ENCODE measurements at regions not wholly inside any gene's neighbourhood (a gene's known extent, or its start where the extent isn't known, plus 50 kb on each side); places are given as distances from the start of the nearest gene placed in this dataset.

- H3K27ac Mint-ChIP-seq, result no peak overlapping the region
- TF ChIP-seq NANOG (IDR thresholded peaks at IDR 0.05; ENCODE audit: borderline replicate concordance), result no peak
- TF ChIP-seq, protein P1, sequence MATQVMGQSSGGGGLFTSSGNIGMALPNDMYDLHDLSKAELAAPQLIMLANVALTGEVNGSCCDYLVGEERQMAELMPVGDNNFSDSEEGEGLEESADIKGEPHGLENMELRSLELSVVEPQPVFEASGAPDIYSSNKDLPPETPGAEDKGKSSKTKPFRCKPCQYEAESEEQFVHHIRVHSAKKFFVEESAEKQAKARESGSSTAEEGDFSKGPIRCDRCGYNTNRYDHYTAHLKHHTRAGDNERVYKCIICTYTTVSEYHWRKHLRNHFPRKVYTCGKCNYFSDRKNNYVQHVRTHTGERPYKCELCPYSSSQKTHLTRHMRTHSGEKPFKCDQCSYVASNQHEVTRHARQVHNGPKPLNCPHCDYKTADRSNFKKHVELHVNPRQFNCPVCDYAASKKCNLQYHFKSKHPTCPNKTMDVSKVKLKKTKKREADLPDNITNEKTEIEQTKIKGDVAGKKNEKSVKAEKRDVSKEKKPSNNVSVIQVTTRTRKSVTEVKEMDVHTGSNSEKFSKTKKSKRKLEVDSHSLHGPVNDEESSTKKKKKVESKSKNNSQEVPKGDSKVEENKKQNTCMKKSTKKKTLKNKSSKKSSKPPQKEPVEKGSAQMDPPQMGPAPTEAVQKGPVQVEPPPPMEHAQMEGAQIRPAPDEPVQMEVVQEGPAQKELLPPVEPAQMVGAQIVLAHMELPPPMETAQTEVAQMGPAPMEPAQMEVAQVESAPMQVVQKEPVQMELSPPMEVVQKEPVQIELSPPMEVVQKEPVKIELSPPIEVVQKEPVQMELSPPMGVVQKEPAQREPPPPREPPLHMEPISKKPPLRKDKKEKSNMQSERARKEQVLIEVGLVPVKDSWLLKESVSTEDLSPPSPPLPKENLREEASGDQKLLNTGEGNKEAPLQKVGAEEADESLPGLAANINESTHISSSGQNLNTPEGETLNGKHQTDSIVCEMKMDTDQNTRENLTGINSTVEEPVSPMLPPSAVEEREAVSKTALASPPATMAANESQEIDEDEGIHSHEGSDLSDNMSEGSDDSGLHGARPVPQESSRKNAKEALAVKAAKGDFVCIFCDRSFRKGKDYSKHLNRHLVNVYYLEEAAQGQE (IDR thresholded peaks at IDR 0.05; ENCODE audit: unreplicated experiment), result no peak
- no peak for TF ChIP-seq JUNB (IDR thresholded peaks at IDR 0.05; ENCODE audit: unreplicated experiment)
- TF ChIP-seq, protein P2, sequence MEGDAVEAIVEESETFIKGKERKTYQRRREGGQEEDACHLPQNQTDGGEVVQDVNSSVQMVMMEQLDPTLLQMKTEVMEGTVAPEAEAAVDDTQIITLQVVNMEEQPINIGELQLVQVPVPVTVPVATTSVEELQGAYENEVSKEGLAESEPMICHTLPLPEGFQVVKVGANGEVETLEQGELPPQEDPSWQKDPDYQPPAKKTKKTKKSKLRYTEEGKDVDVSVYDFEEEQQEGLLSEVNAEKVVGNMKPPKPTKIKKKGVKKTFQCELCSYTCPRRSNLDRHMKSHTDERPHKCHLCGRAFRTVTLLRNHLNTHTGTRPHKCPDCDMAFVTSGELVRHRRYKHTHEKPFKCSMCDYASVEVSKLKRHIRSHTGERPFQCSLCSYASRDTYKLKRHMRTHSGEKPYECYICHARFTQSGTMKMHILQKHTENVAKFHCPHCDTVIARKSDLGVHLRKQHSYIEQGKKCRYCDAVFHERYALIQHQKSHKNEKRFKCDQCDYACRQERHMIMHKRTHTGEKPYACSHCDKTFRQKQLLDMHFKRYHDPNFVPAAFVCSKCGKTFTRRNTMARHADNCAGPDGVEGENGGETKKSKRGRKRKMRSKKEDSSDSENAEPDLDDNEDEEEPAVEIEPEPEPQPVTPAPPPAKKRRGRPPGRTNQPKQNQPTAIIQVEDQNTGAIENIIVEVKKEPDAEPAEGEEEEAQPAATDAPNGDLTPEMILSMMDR (conservative IDR thresholded peaks at IDR 0.05; ENCODE audit: low read depth in 2 of 2), result no peak
- TF ChIP-seq ZNF331 (CRISPR knock-in tag; IDR thresholded peaks at IDR 0.05; ENCODE audit: low read depth), result no peak
- TF ChIP-seq EZH2 (IDR thresholded peaks at IDR 0.05; ENCODE audit: low read depth, unreplicated experiment), result no peak
- TF ChIP-seq, protein P3, sequence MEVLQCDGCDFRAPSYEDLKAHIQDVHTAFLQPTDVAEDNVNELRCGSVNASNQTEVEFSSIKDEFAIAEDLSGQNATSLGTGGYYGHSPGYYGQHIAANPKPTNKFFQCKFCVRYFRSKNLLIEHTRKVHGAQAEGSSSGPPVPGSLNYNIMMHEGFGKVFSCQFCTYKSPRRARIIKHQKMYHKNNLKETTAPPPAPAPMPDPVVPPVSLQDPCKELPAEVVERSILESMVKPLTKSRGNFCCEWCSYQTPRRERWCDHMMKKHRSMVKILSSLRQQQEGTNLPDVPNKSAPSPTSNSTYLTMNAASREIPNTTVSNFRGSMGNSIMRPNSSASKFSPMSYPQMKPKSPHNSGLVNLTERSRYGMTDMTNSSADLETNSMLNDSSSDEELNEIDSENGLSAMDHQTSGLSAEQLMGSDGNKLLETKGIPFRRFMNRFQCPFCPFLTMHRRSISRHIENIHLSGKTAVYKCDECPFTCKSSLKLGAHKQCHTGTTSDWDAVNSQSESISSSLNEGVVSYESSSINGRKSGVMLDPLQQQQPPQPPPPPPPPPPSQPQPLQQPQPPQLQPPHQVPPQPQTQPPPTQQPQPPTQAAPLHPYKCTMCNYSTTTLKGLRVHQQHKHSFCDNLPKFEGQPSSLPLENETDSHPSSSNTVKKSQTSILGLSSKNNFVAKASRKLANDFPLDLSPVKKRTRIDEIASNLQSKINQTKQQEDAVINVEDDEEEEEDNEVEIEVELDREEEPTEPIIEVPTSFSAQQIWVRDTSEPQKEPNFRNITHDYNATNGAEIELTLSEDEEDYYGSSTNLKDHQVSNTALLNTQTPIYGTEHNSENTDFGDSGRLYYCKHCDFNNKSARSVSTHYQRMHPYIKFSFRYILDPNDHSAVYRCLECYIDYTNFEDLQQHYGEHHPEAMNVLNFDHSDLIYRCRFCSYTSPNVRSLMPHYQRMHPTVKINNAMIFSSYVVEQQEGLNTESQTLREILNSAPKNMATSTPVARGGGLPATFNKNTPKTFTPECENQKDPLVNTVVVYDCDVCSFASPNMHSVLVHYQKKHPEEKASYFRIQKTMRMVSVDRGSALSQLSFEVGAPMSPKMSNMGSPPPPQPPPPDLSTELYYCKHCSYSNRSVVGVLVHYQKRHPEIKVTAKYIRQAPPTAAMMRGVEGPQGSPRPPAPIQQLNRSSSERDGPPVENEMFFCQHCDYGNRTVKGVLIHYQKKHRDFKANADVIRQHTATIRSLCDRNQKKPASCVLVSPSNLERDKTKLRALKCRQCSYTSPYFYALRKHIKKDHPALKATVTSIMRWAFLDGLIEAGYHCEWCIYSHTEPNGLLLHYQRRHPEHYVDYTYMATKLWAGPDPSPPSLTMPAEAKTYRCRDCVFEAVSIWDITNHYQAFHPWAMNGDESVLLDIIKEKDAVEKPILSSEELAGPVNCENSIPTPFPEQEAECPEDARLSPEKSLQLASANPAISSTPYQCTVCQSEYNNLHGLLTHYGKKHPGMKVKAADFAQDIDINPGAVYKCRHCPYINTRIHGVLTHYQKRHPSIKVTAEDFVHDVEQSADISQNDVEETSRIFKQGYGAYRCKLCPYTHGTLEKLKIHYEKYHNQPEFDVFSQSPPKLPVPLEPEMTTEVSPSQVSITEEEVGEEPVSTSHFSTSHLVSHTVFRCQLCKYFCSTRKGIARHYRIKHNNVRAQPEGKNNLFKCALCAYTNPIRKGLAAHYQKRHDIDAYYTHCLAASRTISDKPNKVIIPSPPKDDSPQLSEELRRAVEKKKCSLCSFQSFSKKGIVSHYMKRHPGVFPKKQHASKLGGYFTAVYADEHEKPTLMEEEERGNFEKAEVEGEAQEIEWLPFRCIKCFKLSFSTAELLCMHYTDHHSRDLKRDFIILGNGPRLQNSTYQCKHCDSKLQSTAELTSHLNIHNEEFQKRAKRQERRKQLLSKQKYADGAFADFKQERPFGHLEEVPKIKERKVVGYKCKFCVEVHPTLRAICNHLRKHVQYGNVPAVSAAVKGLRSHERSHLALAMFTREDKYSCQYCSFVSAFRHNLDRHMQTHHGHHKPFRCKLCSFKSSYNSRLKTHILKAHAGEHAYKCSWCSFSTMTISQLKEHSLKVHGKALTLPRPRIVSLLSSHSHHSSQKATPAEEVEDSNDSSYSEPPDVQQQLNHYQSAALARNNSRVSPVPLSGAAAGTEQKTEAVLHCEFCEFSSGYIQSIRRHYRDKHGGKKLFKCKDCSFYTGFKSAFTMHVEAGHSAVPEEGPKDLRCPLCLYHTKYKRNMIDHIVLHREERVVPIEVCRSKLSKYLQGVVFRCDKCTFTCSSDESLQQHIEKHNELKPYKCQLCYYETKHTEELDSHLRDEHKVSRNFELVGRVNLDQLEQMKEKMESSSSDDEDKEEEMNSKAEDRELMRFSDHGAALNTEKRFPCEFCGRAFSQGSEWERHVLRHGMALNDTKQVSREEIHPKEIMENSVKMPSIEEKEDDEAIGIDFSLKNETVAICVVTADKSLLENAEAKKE (CRISPR knock-in tag; IDR thresholded peaks at IDR 0.05), result no peak
- TF ChIP-seq, protein P4, sequence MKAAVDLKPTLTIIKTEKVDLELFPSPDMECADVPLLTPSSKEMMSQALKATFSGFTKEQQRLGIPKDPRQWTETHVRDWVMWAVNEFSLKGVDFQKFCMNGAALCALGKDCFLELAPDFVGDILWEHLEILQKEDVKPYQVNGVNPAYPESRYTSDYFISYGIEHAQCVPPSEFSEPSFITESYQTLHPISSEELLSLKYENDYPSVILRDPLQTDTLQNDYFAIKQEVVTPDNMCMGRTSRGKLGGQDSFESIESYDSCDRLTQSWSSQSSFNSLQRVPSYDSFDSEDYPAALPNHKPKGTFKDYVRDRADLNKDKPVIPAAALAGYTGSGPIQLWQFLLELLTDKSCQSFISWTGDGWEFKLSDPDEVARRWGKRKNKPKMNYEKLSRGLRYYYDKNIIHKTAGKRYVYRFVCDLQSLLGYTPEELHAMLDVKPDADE (IDR thresholded peaks at IDR 0.05), result no peak
- TF ChIP-seq STAT1 (IDR thresholded peaks at IDR 0.05; ENCODE audit: unreplicated experiment), result no peak
- TF ChIP-seq CREB1 (CRISPR knock-in tag; IDR thresholded peaks at IDR 0.05; ENCODE audit: low read depth), result no peak
- no peak for TF ChIP-seq POLR2AphosphoS5 (IDR thresholded peaks at IDR 0.05; ENCODE audit: low read depth)
- TF ChIP-seq ZNF114 (CRISPR knock-in tag; IDR thresholded peaks at IDR 0.05), result no peak
- TF ChIP-seq EZH2phosphoT487 (IDR thresholded peaks at IDR 0.05; ENCODE audit: unreplicated experiment), result no peak
- Histone ChIP-seq H3K36me3 (ENCODE audit: insufficient read depth) (no peaks in the 10 kb centered on the region), H2AFZ (no peak overlapping the region), H3K27me3 (ENCODE audit: insufficient read depth) (no peaks in the 10 kb centered on the region), H3K9me2 (ENCODE audit: insufficient read depth) (peaks cover 15% of the 10 kb centered on the region), H3K4me3 (no peak overlapping the region), H3K79me2 (replicated peaks; ENCODE audit: insufficient read depth) (no peaks in the 10 kb centered on the region), H3F3A (replicated peaks; ENCODE audit: low read depth) (no peaks in the 10 kb centered on the region), H4K20me1 (replicated peaks; ENCODE audit: insufficient read depth) (no peaks in the 10 kb centered on the region), H3K27ac (ENCODE audit: low read depth) (no peak overlapping the region), H3K4me2 (no peak overlapping the region), H3K4me1 (ENCODE audit: insufficient read depth) (peaks cover 5% of the 10 kb centered on the region; the same call in 1 of the 2 replicates)
- no peaks in the 10 kb centered on the region for H3K9me3 Mint-ChIP-seq
- peaks cover 2% of the 10 kb centered on the region for H3K27me3 Mint-ChIP-seq (ENCODE audit: insufficient read depth, low read depth, poor library complexity)
- no peak overlapping the region for H3K4me3 Mint-ChIP-seq
- H3K36me3 Mint-ChIP-seq (ENCODE audit: low read depth), result no peaks in the 10 kb centered on the region; the same call in 2 of the 3 replicates
- no peak for DNase-seq (ENCODE audit: low spot score)
- peaks cover 33% of the 10 kb centered on the region for H3K4me1 Mint-ChIP-seq
- ATAC-seq, result no peak
Observed at GRCh38 chr10:117928281-117928680, 118.5 kb downstream of the RAB11FIP2 start.

Measured in GM23338 (cell line).